ENCODE measurements at regions not wholly inside any gene's neighbourhood (a gene's known extent, or its start where the extent isn't known, plus 50 kb on each side); places are given as distances from the start of the nearest gene placed in this dataset.
"Not testable (repeated sequence)": the region's sequence is repeated elsewhere in the genome, so short reads cannot be mapped to it uniquely, and the experiment has no call there.

- H3K4me1 Mint-ChIP-seq = peaks cover 27% of the 10 kb centered on the region
- peaks cover 2% of the 10 kb centered on the region for H3K9me3 Mint-ChIP-seq
- intact Hi-C loops (cut with micrococcal nuclease) = no loop called here
- no peak for TF ChIP-seq CTCF (IDR thresholded peaks at IDR 0.05)
- DNase-seq (no peak), ATAC-seq (ENCODE audit: low read depth) (no peak)
- no peak overlapping the region for H3K4me3 Mint-ChIP-seq
- ChIA-PET POLR2A (no interaction called here), CTCF (no interaction called here)
- no peak overlapping the region for H3K27ac Mint-ChIP-seq
- no peaks in the 10 kb centered on the region for H3K27me3 Mint-ChIP-seq
- no peaks in the 10 kb centered on the region for H3K36me3 Mint-ChIP-seq (ENCODE audit: low read depth)
Observed at GRCh38 chr6:50966986-50967385, 148.3 kb downstream of the TFAP2B start.

GRCh38 chr6:50968246-50968645 lies 149.6 kb downstream of the TFAP2B start:
- H3K27ac Mint-ChIP-seq; DNase-seq; ATAC-seq (ENCODE audit: low read depth); H3K36me3 Mint-ChIP-seq (ENCODE audit: low read depth); H3K4me3 Mint-ChIP-seq; CTCF ChIA-PET; H3K27me3 Mint-ChIP-seq; POLR2A ChIA-PET; H3K9me3 Mint-ChIP-seq; intact Hi-C loops (cut with micrococcal nuclease): not testable (repeated sequence)
- peaks cover 26% of the 10 kb centered on the region for H3K4me1 Mint-ChIP-seq

- no peaks in the 10 kb centered on the region for H3K36me3 Mint-ChIP-seq (ENCODE audit: low read depth)
- TF ChIP-seq CTCF (IDR thresholded peaks at IDR 0.05) = no peak
- DNase-seq (no peak), ATAC-seq (ENCODE audit: low read depth) (no peak)
- intact Hi-C loops (cut with micrococcal nuclease) = no loop called here
- no peaks in the 10 kb centered on the region for H3K27me3 Mint-ChIP-seq
- POLR2A ChIA-PET = no interaction called here
- CTCF ChIA-PET = no interaction called here
- H3K4me1 Mint-ChIP-seq = peaks cover 11% of the 10 kb centered on the region
- no peak overlapping the region for H3K27ac Mint-ChIP-seq
- no peak overlapping the region for H3K4me3 Mint-ChIP-seq
- no peaks in the 10 kb centered on the region for H3K9me3 Mint-ChIP-seq
Observed at GRCh38 chr6:50970908-50971307, 152.2 kb downstream of the TFAP2B start.

- POLR2A ChIA-PET = no interaction called here
- H3K4me3 Mint-ChIP-seq = no peak overlapping the region
- intact Hi-C loops (cut with micrococcal nuclease) = no loop called here
- ATAC-seq (ENCODE audit: low read depth) (no peak), DNase-seq (no peak)
- H3K27me3 Mint-ChIP-seq = no peaks in the 10 kb centered on the region
- CTCF ChIA-PET = no interaction called here
- H3K36me3 Mint-ChIP-seq (ENCODE audit: low read depth) = no peaks in the 10 kb centered on the region
- H3K9me3 Mint-ChIP-seq = no peaks in the 10 kb centered on the region
- H3K4me1 Mint-ChIP-seq = no peaks in the 10 kb centered on the region
- H3K27ac Mint-ChIP-seq = no peak overlapping the region
- no peak for TF ChIP-seq CTCF (IDR thresholded peaks at IDR 0.05)
Observed at GRCh38 chr6:50973464-50973863, 154.8 kb downstream of the TFAP2B start.

GRCh38 chr6:50974319-50974718 lies 155.6 kb downstream of the TFAP2B start:
- ChIA-PET POLR2A (no interaction called here), CTCF (no interaction called here)
- Mint-ChIP-seq H3K4me1 (no peaks in the 10 kb centered on the region), H3K27me3 (no peaks in the 10 kb centered on the region), H3K36me3 (ENCODE audit: low read depth) (no peaks in the 10 kb centered on the region), H3K27ac (no peak overlapping the region), H3K9me3 (no peaks in the 10 kb centered on the region), H3K4me3 (no peak overlapping the region)
- no peak for TF ChIP-seq CTCF (IDR thresholded peaks at IDR 0.05)
- ATAC-seq (ENCODE audit: low read depth) (no peak), DNase-seq (no peak)
- intact Hi-C loops (cut with micrococcal nuclease) = no loop called here

GRCh38 chr6:50975216-50975615 lies 156.5 kb downstream of the TFAP2B start:
- no peak for ATAC-seq (ENCODE audit: low read depth)
- H3K27me3 Mint-ChIP-seq = no peaks in the 10 kb centered on the region
- POLR2A ChIA-PET = no interaction called here

More at GRCh38 chr6:50975216-50975615, 156.5 kb downstream of the TFAP2B start:
- CTCF ChIA-PET = no interaction called here
- Mint-ChIP-seq H3K9me3 (no peaks in the 10 kb centered on the region), H3K36me3 (ENCODE audit: low read depth) (no peaks in the 10 kb centered on the region), H3K4me1 (no peaks in the 10 kb centered on the region), H3K27ac (no peak overlapping the region), H3K4me3 (no peak overlapping the region)
- TF ChIP-seq CTCF (IDR thresholded peaks at IDR 0.05) = no peak
- DNase-seq = no peak
- intact Hi-C loops (cut with micrococcal nuclease) = no loop called here
